ENCODE measurements at regions not wholly inside any gene's neighbourhood (a gene's known extent, or its start where the extent isn't known, plus 50 kb on each side); places are given as distances from the start of the nearest gene placed in this dataset.

DNA sequence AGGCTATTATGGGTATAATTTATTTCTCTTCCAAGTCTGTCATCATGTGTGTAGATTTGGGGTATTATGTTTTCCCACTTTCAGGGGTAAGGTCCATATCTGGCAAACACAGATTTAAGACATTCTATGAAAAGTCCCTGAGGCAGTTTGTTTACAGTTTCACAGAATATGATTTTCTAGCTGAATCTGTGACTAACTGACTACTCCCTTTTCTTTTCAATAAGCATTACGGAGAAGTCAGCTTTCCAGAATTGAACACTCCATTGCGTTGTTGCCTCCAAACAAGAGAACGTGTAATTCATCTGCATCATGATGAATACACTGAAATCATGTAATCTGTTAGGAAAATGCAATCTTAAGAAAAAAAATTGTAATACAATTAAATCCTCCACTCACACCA is 226.7 kb upstream of the SFRP2 start:
- Histone ChIP-seq H3K36me3 (no peaks in the 10 kb centered on the region), H3K27me3 (replicated peaks; ENCODE audit: insufficient read depth) (no peaks in the 10 kb centered on the region), H3K9me3 (no peaks in the 10 kb centered on the region), H3K4me3 (no peak overlapping the region), H3K4me1 (replicated peaks) (no peaks in the 10 kb centered on the region), H3K27ac (no peak overlapping the region)
- TF ChIP-seq POLR2A (IDR thresholded peaks at IDR 0.05) (no peak), POLR2AphosphoS5 (IDR thresholded peaks at IDR 0.05) (no peak)
- TF ChIP-seq, protein P1, sequence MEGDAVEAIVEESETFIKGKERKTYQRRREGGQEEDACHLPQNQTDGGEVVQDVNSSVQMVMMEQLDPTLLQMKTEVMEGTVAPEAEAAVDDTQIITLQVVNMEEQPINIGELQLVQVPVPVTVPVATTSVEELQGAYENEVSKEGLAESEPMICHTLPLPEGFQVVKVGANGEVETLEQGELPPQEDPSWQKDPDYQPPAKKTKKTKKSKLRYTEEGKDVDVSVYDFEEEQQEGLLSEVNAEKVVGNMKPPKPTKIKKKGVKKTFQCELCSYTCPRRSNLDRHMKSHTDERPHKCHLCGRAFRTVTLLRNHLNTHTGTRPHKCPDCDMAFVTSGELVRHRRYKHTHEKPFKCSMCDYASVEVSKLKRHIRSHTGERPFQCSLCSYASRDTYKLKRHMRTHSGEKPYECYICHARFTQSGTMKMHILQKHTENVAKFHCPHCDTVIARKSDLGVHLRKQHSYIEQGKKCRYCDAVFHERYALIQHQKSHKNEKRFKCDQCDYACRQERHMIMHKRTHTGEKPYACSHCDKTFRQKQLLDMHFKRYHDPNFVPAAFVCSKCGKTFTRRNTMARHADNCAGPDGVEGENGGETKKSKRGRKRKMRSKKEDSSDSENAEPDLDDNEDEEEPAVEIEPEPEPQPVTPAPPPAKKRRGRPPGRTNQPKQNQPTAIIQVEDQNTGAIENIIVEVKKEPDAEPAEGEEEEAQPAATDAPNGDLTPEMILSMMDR (IDR thresholded peaks at IDR 0.05), result no peak
- 64% methylated on average over 3 of the region's 3 CpGs for WGBS
- intact Hi-C loops (cut with DNase I), result no loop called here
- DNase-seq (ENCODE audit: low spot score), result no peak

DNA sequence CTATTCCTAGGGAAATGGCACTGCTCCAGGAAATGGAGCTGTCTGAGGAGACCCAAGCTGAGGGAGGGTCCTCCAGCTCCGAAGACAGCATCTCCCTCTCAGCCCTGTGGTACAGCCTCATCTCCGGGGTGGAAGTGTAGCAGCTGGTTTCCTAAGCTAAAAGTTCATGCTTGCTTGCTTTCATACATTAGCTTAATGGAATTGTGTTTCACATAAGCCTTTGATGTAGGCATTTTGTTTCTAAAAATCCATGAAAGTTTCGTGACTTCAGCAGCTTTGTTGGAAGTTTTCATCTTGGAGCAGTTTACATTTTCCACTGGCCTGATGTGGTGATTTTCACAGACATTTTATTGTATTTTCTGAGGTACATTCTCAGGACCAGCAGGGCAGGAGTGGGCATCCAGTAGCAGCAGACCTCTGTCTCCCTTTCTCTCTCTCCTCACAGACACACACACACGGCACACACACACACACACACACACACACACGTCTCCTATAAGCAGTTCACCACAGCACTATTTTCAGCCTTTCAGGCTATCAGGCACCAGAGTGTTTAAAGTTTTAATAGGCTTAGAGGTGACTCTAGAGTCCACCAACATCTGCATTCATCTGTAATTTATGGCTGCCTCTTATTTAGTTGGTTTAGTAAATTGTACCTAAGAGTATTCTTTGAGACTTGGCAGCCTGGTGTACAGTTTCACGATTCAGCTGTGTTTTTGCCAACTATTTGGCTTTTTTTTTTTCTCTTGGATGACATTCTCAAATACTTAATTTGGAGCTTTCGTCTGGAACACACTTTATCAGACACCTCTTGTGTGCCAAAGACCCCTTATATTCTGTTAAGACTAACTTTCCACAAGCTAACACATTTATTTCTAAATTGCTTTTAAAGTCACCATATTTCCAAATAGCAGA is 225.8 kb upstream of the SFRP2 start:
- WGBS, result 11% methylated on average over 7 of the region's 7 CpGs
- Histone ChIP-seq H3K4me3 (no peak overlapping the region), H3K36me3 (no peaks in the 10 kb centered on the region), H3K27me3 (replicated peaks; ENCODE audit: insufficient read depth) (no peaks in the 10 kb centered on the region), H3K27ac (no peak overlapping the region), H3K9me3 (no peaks in the 10 kb centered on the region), H3K4me1 (replicated peaks) (no peaks in the 10 kb centered on the region)
- no peak for DNase-seq (ENCODE audit: low spot score)
- intact Hi-C loops (cut with DNase I), result no loop called here
- TF ChIP-seq, protein P1 (IDR thresholded peaks at IDR 0.05), result no peak
- TF ChIP-seq POLR2A (IDR thresholded peaks at IDR 0.05), result no peak
- TF ChIP-seq POLR2AphosphoS5 (IDR thresholded peaks at IDR 0.05), result no peak

DNA sequence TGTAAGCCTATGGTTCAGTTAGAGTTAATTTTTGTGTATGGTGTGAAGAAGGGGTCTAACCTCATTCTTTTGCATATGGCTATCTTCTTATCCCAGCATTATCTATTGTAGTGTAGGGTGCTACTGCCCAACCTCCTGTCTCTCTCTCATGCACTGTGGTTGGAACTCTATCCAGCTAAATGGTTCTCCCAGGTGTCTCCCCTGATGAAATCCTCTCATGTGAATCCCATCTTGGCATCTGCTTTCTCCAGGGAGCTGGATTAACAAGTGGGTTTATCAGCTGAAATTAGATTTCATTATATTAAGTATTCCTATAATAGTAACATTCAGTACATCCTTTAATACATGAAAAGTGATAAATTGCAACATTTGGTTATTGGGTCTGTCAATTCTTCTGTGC is 224.7 kb upstream of the SFRP2 start:
- H3K4me3 ChIP-seq, result no peak overlapping the region
- intact Hi-C loops (cut with DNase I), result no loop called here
- H3K27me3 ChIP-seq (replicated peaks; ENCODE audit: insufficient read depth), result no peaks in the 10 kb centered on the region

DNA sequence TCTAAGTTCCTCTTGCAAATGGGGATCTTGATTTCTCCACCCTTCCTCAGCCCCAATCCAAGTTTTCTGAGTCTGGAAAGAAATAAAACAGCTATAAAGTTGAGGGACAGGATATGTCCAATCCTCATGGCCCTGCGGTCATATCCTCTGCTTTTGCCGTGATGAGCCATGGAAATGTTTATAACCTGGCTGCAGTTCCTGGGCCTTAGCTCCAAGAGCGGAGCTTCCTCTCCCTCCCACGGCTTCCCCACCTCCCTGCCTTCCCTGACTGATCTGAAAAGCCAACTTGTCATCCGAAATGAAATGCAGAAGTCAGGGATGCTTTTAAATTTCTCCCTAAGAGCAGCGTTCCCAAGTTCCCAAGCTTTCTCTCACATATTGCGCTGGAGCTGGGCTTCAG is 221.5 kb upstream of the SFRP2 start:
- intact Hi-C loops (cut with DNase I), result no loop called here
- H3K36me3 ChIP-seq, result no peaks in the 10 kb centered on the region
- H3K27ac ChIP-seq, result peak overlapping the region; percentile 27 to 60
- no peak for DNase-seq (ENCODE audit: low spot score)
- no peak for TF ChIP-seq POLR2AphosphoS5 (IDR thresholded peaks at IDR 0.05)
- TF ChIP-seq, protein P1 (IDR thresholded peaks at IDR 0.05), result no peak
- no peak for TF ChIP-seq POLR2A (IDR thresholded peaks at IDR 0.05)
- 41% methylated on average over 7 of the region's 7 CpGs for WGBS
- no peak overlapping the region for H3K4me3 ChIP-seq
- no peaks in the 10 kb centered on the region for H3K27me3 ChIP-seq (replicated peaks; ENCODE audit: insufficient read depth)
- H3K9me3 ChIP-seq, result no peaks in the 10 kb centered on the region
- H3K4me1 ChIP-seq (replicated peaks), result no peaks in the 10 kb centered on the region

More for the DNA sequence above, 224.7 kb upstream of the SFRP2 start:
- Histone ChIP-seq H3K27ac (no peak overlapping the region), H3K36me3 (no peaks in the 10 kb centered on the region), H3K9me3 (no peaks in the 10 kb centered on the region), H3K4me1 (replicated peaks) (no peaks in the 10 kb centered on the region)
- TF ChIP-seq POLR2A (IDR thresholded peaks at IDR 0.05) (no peak), POLR2AphosphoS5 (IDR thresholded peaks at IDR 0.05) (no peak)
- TF ChIP-seq, protein P1 (IDR thresholded peaks at IDR 0.05), result no peak
- no peak for DNase-seq (ENCODE audit: low spot score)

DNA sequence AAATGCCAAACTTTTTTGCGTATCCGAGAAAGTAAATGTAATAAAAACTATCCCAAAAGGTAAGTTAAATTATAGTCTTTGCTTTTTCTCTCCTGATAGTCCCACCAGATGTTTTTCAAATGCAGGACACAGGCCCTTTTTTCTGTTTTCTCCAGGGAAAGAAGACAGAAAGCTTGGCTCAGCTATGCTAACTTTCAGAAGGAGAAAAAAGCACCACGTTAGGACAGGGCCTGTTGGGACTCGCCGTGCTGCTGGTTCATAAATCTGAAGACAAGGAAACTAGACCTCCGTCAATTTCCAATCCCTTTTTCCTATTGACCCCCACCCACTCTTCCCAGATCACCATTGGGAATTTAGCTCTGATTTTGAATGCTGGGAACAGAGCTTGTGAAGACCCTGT is 220.9 kb upstream of the SFRP2 start:
- intact Hi-C loops (cut with DNase I), result no loop called here
- Histone ChIP-seq H3K4me1 (replicated peaks) (no peaks in the 10 kb centered on the region), H3K36me3 (no peaks in the 10 kb centered on the region), H3K27me3 (replicated peaks; ENCODE audit: insufficient read depth) (no peaks in the 10 kb centered on the region), H3K27ac (peak overlapping the region; percentile 27 to 60), H3K9me3 (no peaks in the 10 kb centered on the region), H3K4me3 (no peak overlapping the region)
- no peak for DNase-seq (ENCODE audit: low spot score)
- TF ChIP-seq POLR2AphosphoS5 (IDR thresholded peaks at IDR 0.05), result no peak
- TF ChIP-seq POLR2A (IDR thresholded peaks at IDR 0.05), result no peak
- TF ChIP-seq, protein P1 (IDR thresholded peaks at IDR 0.05), result no peak
- WGBS, result 27% methylated on average over 6 of the region's 6 CpGs
